Epithelial cell of esophagus (primary cell): ENCODE measurements at regions not wholly inside any gene's neighbourhood (a gene's known extent, or its start where the extent isn't known, plus 50 kb on each side); places are given as distances from the start of the nearest gene placed in this dataset.

Source experiments
- DNase-seq: peaks from one replicate; pipeline ENCODE4 v3.0.0; 2010; ENCODE audit warnings: low read depth
- H3K4me3 ChIP-seq: 2 replicates; pipeline ENCODE4 v1.5.1; 2011; ENCODE audit warnings: mild to moderate bottlenecking, low read length, control low read depth
- CTCF ChIP-seq: IDR thresholded peaks from 2 replicates; pipeline ENCODE4 v1.5.1; 2011; ENCODE audit warnings: low read depth, mild to moderate bottlenecking, low read length, control low read depth, inconsistent platforms; ENCODE audit not compliant: insufficient read depth; ENCODE audit errors: missing control alignments

DNA sequence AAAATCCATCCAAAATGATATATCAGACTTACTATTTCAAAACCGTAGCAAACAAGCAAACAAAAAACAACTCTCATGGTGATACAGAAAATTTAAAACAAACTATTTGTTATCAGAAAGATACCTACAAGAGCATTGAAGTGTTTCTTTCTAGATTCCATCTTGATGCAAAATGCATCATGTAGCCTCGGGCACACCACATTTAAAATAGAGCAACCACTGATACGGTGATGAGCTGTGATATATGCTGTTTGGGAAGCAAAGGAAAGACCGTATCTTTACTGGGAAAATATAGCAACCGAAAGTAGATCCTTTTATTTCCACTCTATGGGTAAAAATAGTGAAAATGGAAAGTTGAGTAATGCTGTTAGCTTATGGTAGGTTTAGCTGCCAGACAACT is 892.0 kb downstream of the GATA3 start:
- no peak overlapping the region for H3K4me3 ChIP-seq
- no peak for TF ChIP-seq CTCF
- no peak for DNase-seq

- no peak overlapping the region for H3K4me3 ChIP-seq
- TF ChIP-seq CTCF = no peak
- DNase-seq = no peak
Measured at GRCh38 chr10:8950978-8951377, 896.5 kb downstream of the GATA3 start.

DNA sequence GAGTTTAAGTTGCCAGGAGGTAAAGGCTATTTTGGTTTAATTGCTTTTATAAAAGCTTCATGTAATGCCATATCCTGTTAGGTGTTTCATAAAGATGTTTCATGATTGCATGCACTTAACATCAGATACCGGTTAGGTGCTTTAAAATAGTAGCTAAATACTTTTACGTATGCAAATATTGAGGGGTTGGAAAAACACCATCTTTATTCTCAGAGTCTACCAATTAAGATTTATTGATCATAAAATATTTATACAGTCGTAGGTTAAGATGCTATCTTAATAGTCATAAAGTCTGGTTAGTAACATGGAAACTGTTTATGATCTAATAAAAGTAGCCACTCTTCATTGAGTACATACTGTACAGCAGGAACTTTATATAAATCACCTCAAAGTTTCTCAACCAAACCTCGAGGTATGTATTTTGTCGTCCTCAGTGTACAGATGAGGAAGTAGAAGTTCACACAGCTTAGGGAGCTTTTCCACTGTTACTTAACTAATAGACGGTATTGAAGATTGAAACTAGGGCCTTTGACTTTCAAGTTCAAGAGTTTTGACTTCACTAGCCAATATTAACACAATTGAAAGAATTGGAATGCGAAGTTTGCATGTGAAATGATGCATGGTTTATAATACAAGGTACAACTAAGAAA is 897.1 kb downstream of the GATA3 start:
- TF ChIP-seq CTCF = no peak
- no peak for DNase-seq

DNA sequence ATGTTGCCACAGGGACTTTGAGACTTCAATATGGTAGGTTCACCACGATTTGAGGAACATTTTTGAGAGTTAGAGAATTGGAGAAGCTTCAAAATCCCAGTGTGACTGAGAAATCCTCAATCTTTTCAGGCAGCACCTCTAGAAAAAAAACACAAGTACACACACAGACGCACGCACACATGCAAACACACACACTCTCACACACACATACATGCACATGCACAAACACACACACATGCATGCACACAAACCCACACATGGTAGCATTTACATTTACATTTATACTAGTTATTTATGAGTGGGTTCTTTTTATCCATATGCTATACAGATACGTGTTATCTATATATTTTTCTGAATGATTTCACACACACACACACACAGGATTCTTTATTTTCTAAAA is 901.9 kb downstream of the GATA3 start:
- TF ChIP-seq CTCF = no peak
- no peak for DNase-seq
- H3K4me3 ChIP-seq = no peak overlapping the region

More for the DNA sequence above, 897.1 kb downstream of the GATA3 start:
- no peak overlapping the region for H3K4me3 ChIP-seq

DNA sequence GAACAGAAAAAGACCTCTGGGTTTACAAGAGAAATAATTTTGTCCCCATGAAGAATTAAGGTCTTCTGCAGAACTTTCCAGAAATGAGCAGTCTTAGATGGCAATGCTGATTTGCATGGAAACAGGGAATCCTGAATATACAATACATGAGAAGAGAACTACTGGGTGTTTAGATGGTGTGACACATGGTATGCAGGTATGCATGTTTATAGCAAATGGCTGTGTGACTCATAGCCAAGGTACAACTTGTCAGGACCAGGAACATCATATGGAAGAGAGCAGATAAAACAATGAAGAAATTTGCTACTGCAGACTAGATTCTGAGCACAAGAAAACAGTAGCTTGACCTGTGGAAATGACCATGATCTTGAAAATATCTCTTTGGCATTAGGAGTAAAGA is 907.8 kb downstream of the GATA3 start:
- no peak for TF ChIP-seq CTCF
- no peak overlapping the region for H3K4me3 ChIP-seq
- peak; percentile 90 for DNase-seq

DNA sequence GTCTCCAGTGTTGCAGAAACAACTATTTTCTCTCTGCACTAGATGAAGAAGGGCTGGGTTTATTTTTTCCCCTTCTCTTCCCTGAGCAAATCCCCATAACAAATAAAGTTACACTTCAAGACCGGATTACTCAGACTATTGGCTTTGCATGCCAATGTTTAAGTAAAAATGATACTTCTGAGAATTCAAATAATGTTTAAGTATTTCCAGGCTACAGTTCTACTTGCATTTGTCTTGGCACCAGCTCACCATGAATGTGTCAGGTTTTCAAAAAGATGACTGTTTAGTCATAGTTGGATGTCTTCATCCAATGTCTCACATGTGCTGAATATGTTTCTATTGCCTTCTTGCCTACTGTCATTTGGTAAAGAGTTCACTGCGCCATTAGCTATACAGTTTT is 912.6 kb downstream of the GATA3 start:
- TF ChIP-seq CTCF = no peak
- peak; percentile 82 for DNase-seq
- H3K4me3 ChIP-seq = no peak overlapping the region

DNA sequence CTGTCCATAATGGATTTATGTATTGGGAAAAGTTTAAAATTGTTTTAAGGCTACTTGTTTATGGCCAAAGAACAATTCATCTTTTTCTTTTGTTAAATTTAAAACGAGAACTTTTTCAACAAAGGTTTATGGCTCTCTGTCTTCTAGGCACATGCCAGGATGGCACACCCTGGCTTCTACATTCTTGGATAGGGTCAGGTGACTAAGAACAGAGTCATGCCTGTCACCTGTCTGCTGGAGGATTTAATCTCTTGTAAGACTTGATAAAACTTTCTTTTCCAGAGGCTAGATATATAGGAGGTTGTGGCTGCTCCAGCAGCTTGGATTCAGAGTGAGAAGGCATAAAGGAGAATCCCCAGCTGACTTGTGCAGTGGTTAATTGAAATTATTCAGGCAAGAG is 915.4 kb downstream of the GATA3 start:
- DNase-seq = peak; percentile 61
- TF ChIP-seq CTCF = no peak
- no peak overlapping the region for H3K4me3 ChIP-seq
